HG03139 (cell line): ENCODE measurements at regions not wholly inside any gene's neighbourhood (a gene's known extent, or its start where the extent isn't known, plus 50 kb on each side); places are given as distances from the start of the nearest gene placed in this dataset.

Experiments used
- ATAC-seq: cut with Tn5 transposase; IDR thresholded peaks from one replicate; pipeline ENCODE4 v1.9.1; 2021; ENCODE audit not compliant: unreplicated experiment

- ATAC-seq, result no peak
Measured at GRCh38 chr17:34154961-34155730, 99.9 kb upstream of the CCL2 start.

- no peak for ATAC-seq
Measured at GRCh38 chr17:34155947-34156346, 99.1 kb upstream of the CCL2 start.

- ATAC-seq, result no peak
Measured at GRCh38 chr17:34156401-34156740, 98.7 kb upstream of the CCL2 start.

- ATAC-seq, result no peak
Measured at GRCh38 chr17:34156741-34157589, 98.1 kb upstream of the CCL2 start.

GRCh38 chr17:34161690-34162089 lies 93.4 kb upstream of the CCL2 start:
- ATAC-seq, result no peak

- ATAC-seq, result no peak
Measured at GRCh38 chr17:34163123-34163522, 92.0 kb upstream of the CCL2 start.

GRCh38 chr17:34163646-34164045 lies 91.4 kb upstream of the CCL2 start:
- no peak for ATAC-seq

- no peak for ATAC-seq
Measured at GRCh38 chr17:34164837-34165236, 90.2 kb upstream of the CCL2 start.

- no peak for ATAC-seq
Measured at GRCh38 chr17:34166352-34166751, 88.7 kb upstream of the CCL2 start.

- ATAC-seq, result no peak
Measured at GRCh38 chr17:34167354-34167753, 87.7 kb upstream of the CCL2 start.

GRCh38 chr17:34168989-34169388 lies 86.1 kb upstream of the CCL2 start:
- no peak for ATAC-seq

GRCh38 chr17:34169496-34169895 lies 85.6 kb upstream of the CCL2 start:
- no peak for ATAC-seq

- ATAC-seq, result no peak
Measured at GRCh38 chr17:34171245-34171818, 83.8 kb upstream of the CCL2 start.

GRCh38 chr17:34172390-34172918 lies 82.6 kb upstream of the CCL2 start:
- ATAC-seq, result no peak

- ATAC-seq, result no peak
Measured at GRCh38 chr17:34173241-34173640, 81.8 kb upstream of the CCL2 start.

- no peak for ATAC-seq
Measured at GRCh38 chr17:34174496-34174895, 80.6 kb upstream of the CCL2 start.

- no peak for ATAC-seq
Measured at GRCh38 chr17:34176440-34176839, 78.6 kb upstream of the CCL2 start.

- no peak for ATAC-seq
Measured at GRCh38 chr17:34177642-34178041, 77.4 kb upstream of the CCL2 start.

GRCh38 chr17:34178092-34178491 lies 77.0 kb upstream of the CCL2 start:
- no peak for ATAC-seq

GRCh38 chr17:34182036-34182803 lies 72.9 kb upstream of the CCL2 start:
- no peak for ATAC-seq

- no peak for ATAC-seq
Measured at GRCh38 chr17:34195987-34196386, 59.1 kb upstream of the CCL2 start.
